ENCODE measurements at regions not wholly inside any gene's neighbourhood (a gene's known extent, or its start where the extent isn't known, plus 50 kb on each side); places are given as distances from the start of the nearest gene placed in this dataset.
A peak's percentile ranks its signal among the peaks of the same experiment; 100 is the strongest.

DNA sequence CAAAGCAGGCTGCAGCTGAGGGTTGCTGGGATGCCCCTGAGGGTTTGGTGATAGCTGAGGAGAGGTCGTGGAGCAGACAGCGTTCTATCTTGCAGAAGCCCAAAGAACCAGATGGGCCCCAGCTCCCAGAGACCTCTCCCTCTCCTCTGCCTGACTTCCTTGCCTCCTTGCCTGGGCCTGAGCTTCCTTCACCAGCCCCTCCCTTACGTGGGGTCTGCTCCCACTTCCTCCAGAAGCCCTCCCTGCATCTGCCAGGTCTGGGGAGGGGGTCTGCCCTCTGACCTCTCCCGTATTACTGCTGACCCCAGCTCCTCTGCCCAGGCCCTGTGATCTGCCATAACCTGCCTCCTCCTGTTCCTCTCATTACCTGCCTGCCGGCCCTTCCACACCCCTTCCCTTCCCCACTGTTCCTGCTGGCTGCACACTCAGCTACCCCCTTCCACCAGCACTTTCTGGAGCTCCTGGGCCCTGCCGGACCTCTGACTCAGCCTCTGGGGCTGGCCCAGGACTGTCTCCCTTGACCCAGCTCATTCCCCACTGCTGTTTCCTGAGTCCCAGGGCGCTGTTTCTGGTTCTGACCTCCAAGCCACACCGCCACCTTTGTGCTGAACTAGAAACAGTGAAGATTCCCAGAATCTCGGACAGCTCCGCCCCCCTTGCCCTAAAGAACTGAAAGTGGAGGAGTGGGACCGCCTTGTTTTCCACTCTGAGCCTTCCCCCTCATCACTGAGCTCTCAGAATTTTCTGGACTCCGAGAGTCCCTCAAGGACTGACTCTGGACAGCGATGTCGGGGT, 237.7 kb upstream of the C1orf174 start:
- H3K4me3 ChIP-seq (ENCODE audit: low read depth, low read length), result no peak overlapping the region
- no peaks in the 10 kb centered on the region for H3K36me3 ChIP-seq (ENCODE audit: control insufficient read depth, insufficient read depth, low read length)
- FAIRE-seq (no peak), DNase-seq (ENCODE audit: low read depth) (no peak)
- no peaks in the 10 kb centered on the region for H3K27me3 ChIP-seq (ENCODE audit: control insufficient read depth, insufficient read depth, low read length)
- no peak for TF ChIP-seq CTCF (IDR thresholded peaks at IDR 0.05; ENCODE audit: insufficient read depth, low read length, severe bottlenecking)

DNA sequence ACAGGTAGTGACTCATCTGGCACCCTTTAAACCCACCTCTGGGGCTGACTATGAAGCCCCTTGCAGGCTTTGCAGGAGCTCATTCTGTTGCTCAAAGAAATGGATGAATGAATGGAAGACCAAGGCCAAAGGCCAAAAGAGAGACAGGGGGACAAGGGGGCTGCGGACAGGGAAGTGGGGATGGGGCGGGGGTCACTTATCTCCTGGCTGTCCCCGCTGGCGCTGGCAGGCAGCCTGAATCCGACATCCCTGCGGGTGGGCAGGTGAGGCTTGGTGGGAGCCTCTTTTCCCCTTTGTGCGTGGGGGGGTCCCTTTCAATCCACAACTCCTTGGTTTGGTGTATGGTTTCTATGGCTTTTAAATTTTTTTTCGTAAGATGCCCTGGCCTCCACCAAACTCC, 239.6 kb upstream of the C1orf174 start:
- H3K27me3 ChIP-seq (ENCODE audit: control insufficient read depth, insufficient read depth, low read length), result no peaks in the 10 kb centered on the region
- DNase-seq (ENCODE audit: low read depth), result no peak
- TF ChIP-seq CTCF (IDR thresholded peaks at IDR 0.05; ENCODE audit: insufficient read depth, low read length, severe bottlenecking), result no peak
- H3K36me3 ChIP-seq (ENCODE audit: control insufficient read depth, insufficient read depth, low read length), result no peaks in the 10 kb centered on the region
- H3K4me3 ChIP-seq (ENCODE audit: low read depth, low read length), result no peak overlapping the region
- FAIRE-seq, result no peak

DNA sequence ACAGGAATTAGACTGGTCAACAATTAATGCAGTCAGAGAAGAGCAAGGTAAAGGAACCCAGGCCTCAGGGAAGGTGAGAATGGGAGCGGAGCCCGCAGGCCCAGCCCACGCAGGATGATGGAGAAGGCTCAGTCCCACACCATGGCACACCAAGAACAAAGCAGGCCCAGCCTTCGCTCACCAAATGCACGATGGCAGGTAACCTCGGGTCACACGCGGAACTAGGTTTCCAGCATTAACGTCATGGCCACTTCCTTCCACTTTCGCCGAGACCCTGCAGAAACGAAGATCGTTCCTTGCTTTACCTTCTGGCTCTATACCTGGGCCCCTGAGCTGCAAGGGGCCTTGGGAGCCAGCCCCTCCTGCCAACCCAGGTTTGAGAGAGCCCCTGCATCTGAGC, 240.2 kb upstream of the C1orf174 start:
- Histone ChIP-seq H3K4me3 (ENCODE audit: low read depth, low read length) (no peak overlapping the region), H3K27me3 (ENCODE audit: control insufficient read depth, insufficient read depth, low read length) (no peaks in the 10 kb centered on the region), H3K36me3 (ENCODE audit: control insufficient read depth, insufficient read depth, low read length) (no peaks in the 10 kb centered on the region)
- FAIRE-seq (no peak), DNase-seq (ENCODE audit: low read depth) (no peak)
- TF ChIP-seq CTCF (IDR thresholded peaks at IDR 0.05; ENCODE audit: insufficient read depth, low read length, severe bottlenecking), result no peak

DNA sequence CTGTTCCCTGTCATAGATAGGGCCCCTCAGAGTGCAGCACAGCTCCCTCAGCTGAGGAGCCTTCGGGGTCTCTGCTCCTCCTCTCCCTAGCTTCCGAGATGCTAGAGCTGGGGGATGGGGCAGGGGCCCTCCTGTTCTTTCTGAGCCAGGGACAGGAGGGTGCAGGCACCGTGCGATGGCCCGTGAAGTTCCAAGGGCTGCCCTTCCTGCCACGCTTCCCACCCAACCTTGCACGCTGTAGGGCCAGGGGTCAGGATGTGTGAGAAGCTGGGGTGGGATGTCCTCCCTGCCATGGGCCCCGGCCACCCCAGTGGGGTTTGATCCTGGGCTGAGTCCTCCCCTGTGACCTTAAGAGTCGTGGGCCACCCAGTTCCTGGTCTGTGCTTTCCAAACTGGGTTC, 240.7 kb upstream of the C1orf174 start:
- Histone ChIP-seq H3K36me3 (ENCODE audit: control insufficient read depth, insufficient read depth, low read length) (no peaks in the 10 kb centered on the region), H3K27me3 (ENCODE audit: control insufficient read depth, insufficient read depth, low read length) (no peaks in the 10 kb centered on the region), H3K4me3 (ENCODE audit: low read depth, low read length) (no peak overlapping the region)
- no peak for DNase-seq (ENCODE audit: low read depth)
- TF ChIP-seq CTCF (IDR thresholded peaks at IDR 0.05; ENCODE audit: insufficient read depth, low read length, severe bottlenecking), result no peak
- FAIRE-seq, result no peak

- peak; percentile 99 for FAIRE-seq
- DNase-seq (ENCODE audit: low read depth), result no peak
Measured at GRCh38 chr1:4144349-4144971, 244.4 kb upstream of the C1orf174 start.

More at GRCh38 chr1:4144349-4144971, 244.4 kb upstream of the C1orf174 start:
- no peaks in the 10 kb centered on the region for H3K36me3 ChIP-seq (ENCODE audit: control insufficient read depth, insufficient read depth, low read length)
- H3K4me3 ChIP-seq (ENCODE audit: low read depth, low read length), result no peak overlapping the region
- TF ChIP-seq CTCF (IDR thresholded peaks at IDR 0.05; ENCODE audit: insufficient read depth, low read length, severe bottlenecking), result no peak
- no peaks in the 10 kb centered on the region for H3K27me3 ChIP-seq (ENCODE audit: control insufficient read depth, insufficient read depth, low read length)
